Upper lobe of left lung (tissue), 4 donors: ENCODE measurements at regions not wholly inside any gene's neighbourhood (a gene's known extent, or its start where the extent isn't known, plus 50 kb on each side); places are given as distances from the start of the nearest gene placed in this dataset.

Experiments used
- EP300 ChIP-seq, 4 donors: sonication (generic); formaldehyde crosslinking; IDR thresholded peaks; one replicate each; pipeline ENCODE4 v1.5.1; 2017; ENCODE audit warnings: antibody characterized with exemption in 4 of 4, control low read depth in 2 of 4
- POLR2A ChIP-seq, 4 donors: fragments of 450-650 bp; IDR thresholded peaks; one replicate each; pipeline ENCODE4 v1.5.1; 2016 to 2017; ENCODE audit warnings: antibody characterized with exemption in 4 of 4, mild to moderate bottlenecking in 2 of 4
- TF ChIP-seq, protein P1 (sequence below), 6 experiments: fragments of 450-650 bp in 4 of 6; fragments of 200-600 bp in 2 of 6; sonication (generic) in 2 of 6; IDR thresholded peaks; one replicate each; pipeline ENCODE4 v1.5.1; 2016 to 2019; ENCODE audit warnings: antibody characterized with exemption in 6 of 6

- TF ChIP-seq, protein P1, sequence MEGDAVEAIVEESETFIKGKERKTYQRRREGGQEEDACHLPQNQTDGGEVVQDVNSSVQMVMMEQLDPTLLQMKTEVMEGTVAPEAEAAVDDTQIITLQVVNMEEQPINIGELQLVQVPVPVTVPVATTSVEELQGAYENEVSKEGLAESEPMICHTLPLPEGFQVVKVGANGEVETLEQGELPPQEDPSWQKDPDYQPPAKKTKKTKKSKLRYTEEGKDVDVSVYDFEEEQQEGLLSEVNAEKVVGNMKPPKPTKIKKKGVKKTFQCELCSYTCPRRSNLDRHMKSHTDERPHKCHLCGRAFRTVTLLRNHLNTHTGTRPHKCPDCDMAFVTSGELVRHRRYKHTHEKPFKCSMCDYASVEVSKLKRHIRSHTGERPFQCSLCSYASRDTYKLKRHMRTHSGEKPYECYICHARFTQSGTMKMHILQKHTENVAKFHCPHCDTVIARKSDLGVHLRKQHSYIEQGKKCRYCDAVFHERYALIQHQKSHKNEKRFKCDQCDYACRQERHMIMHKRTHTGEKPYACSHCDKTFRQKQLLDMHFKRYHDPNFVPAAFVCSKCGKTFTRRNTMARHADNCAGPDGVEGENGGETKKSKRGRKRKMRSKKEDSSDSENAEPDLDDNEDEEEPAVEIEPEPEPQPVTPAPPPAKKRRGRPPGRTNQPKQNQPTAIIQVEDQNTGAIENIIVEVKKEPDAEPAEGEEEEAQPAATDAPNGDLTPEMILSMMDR (IDR thresholded peaks at IDR 0.05) = no peak
- TF ChIP-seq POLR2A (IDR thresholded peaks at IDR 0.05) (no peak), EP300 (IDR thresholded peaks at IDR 0.05) (no peak)
Observed at GRCh38 chr6:134666125-134666524, 283.8 kb downstream of the ALDH8A1 start.
